Esophagus muscularis mucosa (tissue), 3 donors: ENCODE measurements at regions not wholly inside any gene's neighbourhood (a gene's known extent, or its start where the extent isn't known, plus 50 kb on each side); places are given as distances from the start of the nearest gene placed in this dataset.

Source experiments
- CTCF ChIP-seq, 3 experiments: fragments of 200-600 bp in 2 of 3; fragments of 450-650 bp in 1 of 3; sonication (generic) in 2 of 3; IDR thresholded peaks; one replicate each; pipeline ENCODE4 v1.5.1; 2017 to 2019; ENCODE audit warnings: antibody characterized with exemption in 3 of 3, mild to moderate bottlenecking in 2 of 3, moderate library complexity in 1 of 3
- POLR2A ChIP-seq: fragments of 450-650 bp; IDR thresholded peaks from one replicate; pipeline ENCODE4 v1.6.1; 2017; ENCODE audit warnings: antibody characterized with exemption, moderate library complexity, mild to moderate bottlenecking, low read depth

GRCh38 chr1:78234496-78234895, 188.7 kb downstream of the GIPC2 start:
- TF ChIP-seq POLR2A, result no peak
- no peak for TF ChIP-seq CTCF (IDR thresholded peaks at IDR 0.05)
